Activated naive CD4-positive, alpha-beta T cell (primary cell): ENCODE measurements at regions not wholly inside any gene's neighbourhood (a gene's known extent, or its start where the extent isn't known, plus 50 kb on each side); places are given as distances from the start of the nearest gene placed in this dataset.

Source experiments
- DNase-seq, 4 experiments: peaks; one replicate each; lab custom pipeline; 2025; lab: John Stamatoyannopoulos, UW

DNA sequence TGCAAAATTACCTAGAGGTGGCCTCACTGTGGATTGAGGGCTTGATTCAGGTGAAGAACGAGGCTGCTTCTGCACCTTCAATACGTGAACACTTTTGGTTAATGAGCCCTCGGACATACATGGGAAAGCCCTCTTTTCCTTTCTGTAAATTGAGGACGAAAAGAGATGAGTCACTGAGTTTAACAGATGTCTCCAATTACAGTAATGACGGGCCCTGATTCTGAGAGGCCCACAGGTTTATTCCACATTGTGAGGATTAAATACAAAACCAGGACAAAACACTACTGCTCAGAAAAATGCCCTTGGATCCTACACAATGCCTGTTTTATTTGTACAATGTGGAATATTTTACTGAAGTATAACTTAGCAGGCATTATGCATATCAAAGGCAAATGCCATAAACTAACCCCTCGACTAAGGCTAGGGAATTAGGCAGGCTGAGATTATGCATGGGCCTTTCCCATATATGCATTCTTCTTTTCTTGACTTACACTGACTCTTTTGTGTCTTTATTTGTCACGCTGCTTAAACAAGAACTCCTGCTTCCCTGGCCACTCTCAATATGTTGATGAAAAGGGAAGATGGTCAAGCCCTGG, 819.9 kb downstream of the OLFM4 start:
- no peak for DNase-seq

DNA sequence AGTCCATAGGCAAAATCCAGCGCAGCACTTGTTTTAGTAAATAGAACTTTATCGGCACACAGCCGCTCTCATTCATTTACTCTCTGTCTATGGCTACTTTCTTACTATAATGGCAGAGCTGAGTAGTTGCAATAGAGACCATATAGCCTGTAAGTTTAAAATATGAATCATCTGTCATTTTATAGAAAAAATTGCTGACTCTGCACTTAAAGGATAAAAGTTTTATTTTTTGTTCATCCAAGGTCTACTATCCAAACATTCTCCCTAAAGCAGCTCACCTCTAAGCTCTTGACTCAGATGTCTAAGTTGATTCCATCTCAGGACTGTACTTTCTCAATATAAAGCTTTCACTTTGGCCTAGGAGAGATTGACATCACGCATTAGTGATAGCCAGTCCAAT, 825.7 kb downstream of the OLFM4 start:
- DNase-seq = no peak

DNA sequence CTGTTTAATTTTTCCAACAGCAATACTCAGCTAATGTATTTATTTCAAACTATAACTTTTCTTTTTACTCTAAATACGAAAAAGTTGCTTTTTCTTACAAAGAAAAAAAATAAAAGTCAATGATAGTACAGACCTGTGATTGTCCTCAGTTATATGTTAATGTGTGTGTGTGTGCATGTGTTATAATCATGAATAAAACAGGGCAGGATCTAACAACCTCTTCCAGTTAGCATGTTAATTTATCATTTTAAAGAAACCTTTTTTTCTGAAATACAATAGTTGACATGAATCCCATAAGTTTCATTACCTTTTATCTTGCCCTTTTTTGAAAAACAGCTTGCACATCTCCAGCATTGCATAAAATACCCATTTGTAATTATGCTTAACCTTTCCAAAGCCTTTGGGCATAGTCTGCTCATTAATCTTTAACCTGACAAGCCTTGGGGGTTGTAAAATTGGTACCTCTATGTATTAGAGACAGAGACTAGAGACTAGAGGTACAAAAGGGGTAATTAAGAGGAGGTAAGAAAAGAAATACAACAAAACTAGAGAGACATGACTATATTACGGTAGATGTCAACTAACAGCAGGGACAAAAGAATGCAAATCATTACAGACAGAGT, 828.1 kb downstream of the OLFM4 start:
- no peak for DNase-seq

- no peak for DNase-seq
These were observed 834.9 kb downstream of the OLFM4 start for GRCh38 chr13:53863520-53863919.

DNA sequence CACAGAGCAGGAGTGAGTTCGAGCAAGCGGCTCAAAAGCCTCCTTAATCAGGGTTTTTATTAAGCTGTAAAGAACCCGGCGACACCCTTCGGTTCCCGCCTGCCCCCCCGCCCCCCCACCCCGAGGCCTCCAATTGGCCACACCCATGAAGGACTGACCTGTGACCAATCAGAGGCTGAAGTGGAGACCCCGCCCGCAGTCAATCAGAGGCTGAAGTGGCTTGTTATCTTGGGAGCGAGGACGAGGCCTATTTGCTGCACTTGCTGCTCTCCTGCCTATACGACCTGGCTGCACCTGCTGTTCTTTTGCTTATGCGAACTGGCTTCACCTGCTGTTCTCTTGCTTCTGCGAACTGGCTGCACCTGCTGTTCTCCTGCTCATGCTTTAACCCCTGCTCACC, 844.9 kb downstream of the OLFM4 start:
- no peak for DNase-seq

GRCh38 chr13:53878861-53879260, 850.2 kb downstream of the OLFM4 start:
- DNase-seq = no peak

DNA sequence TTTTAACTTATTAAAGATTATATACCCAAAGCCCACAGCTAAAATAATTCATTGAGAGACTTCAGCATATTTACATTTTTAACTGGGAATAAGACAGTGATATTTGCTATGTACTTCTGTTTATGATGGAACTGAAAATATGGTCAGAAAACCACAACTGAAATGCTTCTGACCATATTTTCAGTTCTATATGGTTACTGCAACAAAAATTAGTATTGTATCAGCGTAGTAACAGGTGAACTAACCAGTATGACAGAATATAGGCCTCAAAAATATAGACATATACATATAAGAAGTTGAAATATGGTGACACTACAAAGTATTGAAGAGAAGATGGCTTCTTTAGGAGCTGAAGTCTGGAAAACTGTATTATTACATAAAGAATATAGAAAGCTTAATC, 857.4 kb downstream of the OLFM4 start:
- DNase-seq = no peak

- DNase-seq = no peak
These were observed 862.1 kb downstream of the OLFM4 start for GRCh38 chr13:53890696-53891095.

- no peak for DNase-seq
These were observed 873.0 kb downstream of the OLFM4 start for GRCh38 chr13:53901593-53901992.

DNA sequence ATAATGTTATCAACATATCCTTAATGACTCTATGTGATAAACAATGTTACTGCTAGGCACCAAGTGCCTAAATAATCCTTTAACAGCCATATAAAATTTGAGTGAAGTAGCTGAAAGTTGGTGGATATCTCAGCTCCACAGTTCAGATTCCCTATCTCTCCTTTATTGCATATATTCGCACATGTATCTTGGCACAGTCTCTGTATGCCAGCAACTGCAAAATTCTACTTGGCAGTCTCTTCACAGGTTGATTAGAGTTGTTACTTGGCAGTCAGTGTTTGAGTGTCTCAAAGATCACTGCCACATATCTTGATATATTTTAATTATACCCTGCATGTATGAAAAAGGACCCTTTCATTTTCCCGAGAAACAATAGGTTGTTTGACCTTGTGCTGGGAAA, 879.3 kb downstream of the OLFM4 start:
- no peak for DNase-seq

DNA sequence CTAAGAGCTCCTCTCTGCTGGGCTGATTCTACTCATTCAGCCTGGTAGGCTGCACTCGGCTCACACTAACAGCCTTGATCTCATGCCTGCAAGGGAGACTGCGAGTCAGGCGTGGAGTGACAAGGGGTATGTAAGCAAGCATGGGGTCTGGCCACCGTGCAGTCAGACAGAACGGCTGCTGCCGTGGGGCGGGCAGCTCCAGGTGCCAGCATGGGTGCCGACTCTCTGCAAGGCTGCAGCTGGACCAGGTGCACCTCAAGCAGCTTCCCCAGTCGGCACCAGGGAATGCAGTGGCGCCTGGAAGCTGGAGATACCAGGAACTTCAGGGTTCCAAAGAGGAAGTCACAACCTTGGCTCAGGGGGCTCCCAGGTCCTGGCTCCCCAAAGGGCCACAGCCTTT, 892.3 kb downstream of the OLFM4 start:
- no peak for DNase-seq

DNA sequence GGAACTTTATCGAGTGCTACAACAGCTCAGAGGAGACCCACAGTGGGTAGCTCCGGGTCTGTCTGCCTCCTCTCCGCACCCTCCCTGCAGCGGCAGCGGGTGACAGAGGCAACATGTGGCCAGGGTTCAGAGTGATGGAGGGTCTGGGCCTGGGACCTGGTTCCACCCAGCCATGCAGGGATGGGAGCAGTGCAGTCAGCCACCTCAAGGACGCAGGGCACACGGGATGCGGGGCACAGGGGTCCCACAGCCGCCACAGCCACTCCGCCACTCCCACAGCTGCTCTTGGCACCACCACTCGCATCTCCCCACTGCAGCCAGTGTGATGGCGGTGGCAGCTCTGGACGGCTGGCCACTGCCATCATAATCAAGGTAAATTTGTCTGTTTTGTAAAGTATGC, 892.9 kb downstream of the OLFM4 start:
- DNase-seq = no peak

DNA sequence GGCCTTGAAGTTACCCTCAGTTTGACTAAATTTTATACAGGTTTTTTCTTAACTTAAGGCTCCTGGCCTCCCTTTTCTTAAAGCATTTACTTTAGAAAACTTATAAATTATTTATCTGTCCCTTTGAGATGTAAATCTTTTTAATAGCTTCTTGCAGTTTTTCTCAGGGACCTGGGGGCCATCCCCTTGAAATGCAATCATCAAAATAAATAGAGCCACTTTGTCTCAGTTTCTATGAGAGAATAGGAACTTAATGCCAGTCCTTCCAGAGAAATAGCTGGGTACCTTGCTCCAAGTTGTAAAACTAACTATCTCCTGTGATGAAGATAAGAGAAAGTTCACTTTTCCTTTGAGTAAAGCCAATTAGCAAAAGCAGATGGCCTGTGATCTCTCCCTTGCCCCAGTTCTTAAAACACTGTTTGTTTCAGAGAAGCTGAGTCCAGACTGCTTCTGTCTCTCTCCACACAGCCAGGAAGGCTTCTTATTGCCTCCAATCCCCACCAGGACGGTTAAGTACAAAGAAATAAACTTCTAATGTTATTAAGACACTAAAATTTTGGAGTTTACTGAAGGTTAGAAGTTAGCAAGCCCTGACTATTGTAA, 913.1 kb downstream of the OLFM4 start:
- no peak for DNase-seq

- no peak for DNase-seq
These were observed 917.9 kb downstream of the OLFM4 start for GRCh38 chr13:53946500-53946899.

DNA sequence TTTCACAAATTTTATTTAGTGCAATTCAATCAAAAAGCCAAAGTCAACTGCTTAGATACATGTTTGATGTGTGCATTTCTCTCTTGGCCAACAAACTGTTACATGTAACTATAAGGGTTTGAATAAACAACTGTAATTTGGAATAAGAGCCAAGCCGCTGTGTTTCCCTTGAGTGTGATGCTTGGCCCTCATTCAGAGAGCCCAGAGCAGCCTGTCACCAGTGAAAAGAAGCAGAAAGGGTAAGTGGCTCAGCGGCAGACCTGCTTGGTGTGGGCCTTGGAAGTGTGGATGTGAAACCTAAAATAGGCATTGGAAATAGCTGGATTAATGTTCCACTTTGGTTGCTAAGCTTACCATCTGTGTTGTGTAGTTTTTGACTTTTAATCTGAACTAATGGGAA, 924.6 kb downstream of the OLFM4 start:
- DNase-seq = no peak
